ENCODE measurements at regions not wholly inside any gene's neighbourhood (a gene's known extent, or its start where the extent isn't known, plus 50 kb on each side); places are given as distances from the start of the nearest gene placed in this dataset.

DNA sequence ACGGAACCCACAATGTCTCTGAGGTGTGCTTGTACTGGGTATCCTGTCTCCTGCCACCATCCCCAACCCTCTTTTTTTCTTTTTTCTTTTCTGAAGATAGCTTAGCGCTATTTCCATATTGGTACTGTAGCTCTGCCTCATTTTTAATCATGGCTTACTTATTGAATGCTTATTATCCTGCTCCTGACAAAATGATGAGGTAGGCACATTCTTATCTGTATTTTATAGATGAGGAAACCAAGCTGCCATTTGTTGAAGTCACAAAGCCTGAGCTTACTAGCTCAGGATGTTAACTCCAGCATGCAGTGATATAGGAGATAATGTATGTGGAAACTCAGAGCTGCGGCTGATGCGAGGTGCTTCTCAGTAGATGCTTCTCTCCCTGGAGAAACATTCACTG is 61.4 kb upstream of the GPR6 start:
- TF ChIP-seq, protein P1, sequence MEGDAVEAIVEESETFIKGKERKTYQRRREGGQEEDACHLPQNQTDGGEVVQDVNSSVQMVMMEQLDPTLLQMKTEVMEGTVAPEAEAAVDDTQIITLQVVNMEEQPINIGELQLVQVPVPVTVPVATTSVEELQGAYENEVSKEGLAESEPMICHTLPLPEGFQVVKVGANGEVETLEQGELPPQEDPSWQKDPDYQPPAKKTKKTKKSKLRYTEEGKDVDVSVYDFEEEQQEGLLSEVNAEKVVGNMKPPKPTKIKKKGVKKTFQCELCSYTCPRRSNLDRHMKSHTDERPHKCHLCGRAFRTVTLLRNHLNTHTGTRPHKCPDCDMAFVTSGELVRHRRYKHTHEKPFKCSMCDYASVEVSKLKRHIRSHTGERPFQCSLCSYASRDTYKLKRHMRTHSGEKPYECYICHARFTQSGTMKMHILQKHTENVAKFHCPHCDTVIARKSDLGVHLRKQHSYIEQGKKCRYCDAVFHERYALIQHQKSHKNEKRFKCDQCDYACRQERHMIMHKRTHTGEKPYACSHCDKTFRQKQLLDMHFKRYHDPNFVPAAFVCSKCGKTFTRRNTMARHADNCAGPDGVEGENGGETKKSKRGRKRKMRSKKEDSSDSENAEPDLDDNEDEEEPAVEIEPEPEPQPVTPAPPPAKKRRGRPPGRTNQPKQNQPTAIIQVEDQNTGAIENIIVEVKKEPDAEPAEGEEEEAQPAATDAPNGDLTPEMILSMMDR (optimal IDR thresholded peaks at IDR 0.05 in 1 of 3, IDR thresholded peaks at IDR 0.05 in 1 of 3, conservative IDR thresholded peaks at IDR 0.05 in 1 of 3; ENCODE audit: extremely low read depth in 1 of 3, insufficient read depth in 2 of 3, low read length in 3 of 3) = no peak
- no peak for TF ChIP-seq EZH2 (IDR thresholded peaks at IDR 0.05; ENCODE audit: low read length)

All from keratinocyte (primary cell).